K562 (cell line): ENCODE measurements at regions not wholly inside any gene's neighbourhood (a gene's known extent, or its start where the extent isn't known, plus 50 kb on each side); places are given as distances from the start of the nearest gene placed in this dataset.

Experiments
- ETV1 ChIP-seq: fragments of 450-650 bp; conservative IDR thresholded peaks from 2 replicates; pipeline ENCODE4 v1.6.1; 2016; ENCODE audit warnings: missing genetic modification characterization, control low read depth, low read depth, missing compliant biosample characterization
- FOXK2 ChIP-seq, 2 experiments: fragments of 450-650 bp; IDR thresholded peaks in 1 of 2; conservative IDR thresholded peaks in 1 of 2; 2 replicates each; pipeline ENCODE4 v1.6.1; 2016; ENCODE audit warnings: low read depth in 2 of 2, mild to moderate bottlenecking in 1 of 2
- HCFC1 ChIP-seq: IDR thresholded peaks from 2 replicates; pipeline ENCODE4 v1.6.1; 2012; ENCODE audit warnings: low read depth, low read length, improper control_type of control experiment
- HES1 ChIP-seq: fragments of 450-650 bp; IDR thresholded peaks from 2 replicates; pipeline ENCODE4 v1.6.1; 2016; ENCODE audit warnings: low read depth, mild to moderate bottlenecking, moderate library complexity
- MBD2 ChIP-seq: sonication (generic); IDR thresholded peaks from 2 replicates; pipeline ENCODE4 v1.6.1; 2016; ENCODE audit warnings: low read depth, borderline replicate concordance
- MTA3 ChIP-seq: fragments of 450-650 bp; formaldehyde crosslinking; IDR thresholded peaks from 2 replicates; pipeline ENCODE4 v1.6.1; 2017; ENCODE audit warnings: mild to moderate bottlenecking, borderline replicate concordance
- RCOR1 ChIP-seq, 2 experiments: IDR thresholded peaks; 2 replicates each; pipeline ENCODE4 v1.6.1; 2012; ENCODE audit warnings: low read depth in 2 of 2, low read length in 2 of 2, borderline replicate concordance in 1 of 2, improper control_type of control experiment in 1 of 2
- SIN3A ChIP-seq, 2 experiments: fragments of 150-350 bp in 1 of 2; IDR thresholded peaks; 2 replicates each; pipeline ENCODE4 v1.6.1; 2011 to 2016; ENCODE audit warnings: borderline replicate concordance in 2 of 2, low read depth in 2 of 2, low read length in 2 of 2, mild to moderate bottlenecking in 2 of 2, moderate library complexity in 2 of 2; ENCODE audit not compliant: control insufficient read depth in 1 of 2
- THRA ChIP-seq: fragments of 450-650 bp; IDR thresholded peaks from 2 replicates; pipeline ENCODE4 v1.6.1; 2017; ENCODE audit warnings: mild to moderate bottlenecking, moderate library complexity
- TF ChIP-seq, protein P1 (sequence below): fragments of 250-450 bp; sonication (Bioruptor Pico); IDR thresholded peaks from 2 replicates; pipeline ENCODE4 v1.5.0; 2022; ENCODE audit warnings: mild to moderate bottlenecking

- no peak for TF ChIP-seq HCFC1
- TF ChIP-seq RCOR1 (IDR thresholded peaks at IDR 0.05; ENCODE audit: borderline replicate concordance in 1 of 2, low read depth in 2 of 2, low read length in 2 of 2) = no peak
- TF ChIP-seq FOXK2 (conservative IDR thresholded peaks at IDR 0.05 in 1 of 2, IDR thresholded peaks at IDR 0.05 in 1 of 2; ENCODE audit: low read depth in 2 of 2) = no peak
- no peak for TF ChIP-seq HES1
- no peak for TF ChIP-seq THRA
- TF ChIP-seq SIN3A (IDR thresholded peaks at IDR 0.05; ENCODE audit: borderline replicate concordance in 2 of 2, control insufficient read depth in 1 of 2, low read depth in 2 of 2, low read length in 2 of 2) = no peak
- TF ChIP-seq ETV1 = no peak
- TF ChIP-seq MTA3 = no peak
- TF ChIP-seq, protein P1, sequence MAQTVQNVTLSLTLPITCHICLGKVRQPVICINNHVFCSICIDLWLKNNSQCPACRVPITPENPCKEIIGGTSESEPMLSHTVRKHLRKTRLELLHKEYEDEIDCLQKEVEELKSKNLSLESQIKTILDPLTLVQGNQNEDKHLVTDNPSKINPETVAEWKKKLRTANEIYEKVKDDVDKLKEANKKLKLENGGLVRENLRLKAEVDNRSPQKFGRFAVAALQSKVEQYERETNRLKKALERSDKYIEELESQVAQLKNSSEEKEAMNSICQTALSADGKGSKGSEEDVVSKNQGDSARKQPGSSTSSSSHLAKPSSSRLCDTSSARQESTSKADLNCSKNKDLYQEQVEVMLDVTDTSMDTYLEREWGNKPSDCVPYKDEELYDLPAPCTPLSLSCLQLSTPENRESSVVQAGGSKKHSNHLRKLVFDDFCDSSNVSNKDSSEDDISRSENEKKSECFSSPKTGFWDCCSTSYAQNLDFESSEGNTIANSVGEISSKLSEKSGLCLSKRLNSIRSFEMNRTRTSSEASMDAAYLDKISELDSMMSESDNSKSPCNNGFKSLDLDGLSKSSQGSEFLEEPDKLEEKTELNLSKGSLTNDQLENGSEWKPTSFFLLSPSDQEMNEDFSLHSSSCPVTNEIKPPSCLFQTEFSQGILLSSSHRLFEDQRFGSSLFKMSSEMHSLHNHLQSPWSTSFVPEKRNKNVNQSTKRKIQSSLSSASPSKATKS (CRISPR knock-in tag) = no peak
- TF ChIP-seq MBD2 = no peak
These were observed 1495.3 kb downstream of the MRPL39 start (continued) for GRCh38 chr21:24112020-24112419.
